Muscle of back (tissue), 3 donors: ENCODE measurements at regions not wholly inside any gene's neighbourhood (a gene's known extent, or its start where the extent isn't known, plus 50 kb on each side); places are given as distances from the start of the nearest gene placed in this dataset.
"Not testable (repeated sequence)": the region's sequence is repeated elsewhere in the genome, so short reads cannot be mapped to it uniquely, and the experiment has no call there.

Experiments
- DNase-seq, 3 donors: peaks; one replicate each; pipeline versions ENCODE4 v3.0.0 to v3.0.0-alpha.2; 2013

DNA sequence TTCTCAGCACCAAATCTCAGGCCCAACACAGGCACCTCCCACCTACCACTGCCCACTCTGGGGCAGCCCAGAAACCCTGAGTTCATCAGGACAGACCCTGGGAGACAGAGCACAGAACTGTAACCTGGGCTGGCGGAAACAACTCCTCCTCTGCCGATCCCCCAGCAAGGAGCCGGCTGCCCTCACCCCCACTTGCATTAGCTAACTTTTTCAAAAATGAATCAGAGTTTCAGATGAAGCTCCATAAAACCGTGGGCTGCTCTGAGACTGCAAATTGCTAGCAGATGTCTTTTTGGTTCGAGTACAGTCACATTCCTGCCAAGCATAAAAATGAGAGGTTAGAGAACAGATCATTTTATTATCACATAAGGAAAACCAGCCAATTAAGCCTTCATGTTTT lies 93.4 kb upstream of the PARD3 start:
- peak; percentile 27 to 76 (median 70) for DNase-seq

DNA sequence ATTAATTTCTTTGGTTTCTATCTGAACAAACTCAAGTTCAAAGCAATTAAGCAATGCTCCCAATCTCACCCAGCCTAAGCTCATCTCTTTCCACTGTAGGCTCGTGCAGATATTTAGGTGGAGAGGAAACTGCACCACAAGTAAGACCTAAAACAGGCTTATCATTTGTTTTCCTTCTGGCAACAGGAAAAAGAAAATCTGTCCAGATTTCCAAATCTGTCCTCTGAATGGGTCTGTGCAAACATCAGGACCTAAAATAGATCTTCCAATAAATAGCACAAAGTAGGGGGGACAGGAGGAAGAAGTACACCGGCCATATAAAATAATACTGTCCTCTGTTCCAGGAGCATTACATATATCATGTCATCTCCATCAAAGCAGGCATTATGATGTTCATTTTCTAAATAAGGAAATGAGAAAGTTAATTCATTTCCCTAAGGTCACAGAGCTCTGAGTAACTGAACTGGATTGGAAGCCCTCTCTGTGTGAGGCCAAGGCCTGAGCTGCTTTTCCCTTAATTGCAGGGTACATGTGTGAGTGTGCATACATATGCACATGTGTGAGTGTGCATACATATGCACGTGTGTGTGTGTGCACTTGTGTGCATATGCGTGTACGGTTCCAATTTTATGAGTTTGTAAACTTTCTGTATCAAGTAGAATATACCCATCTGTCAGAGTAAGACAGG lies 92.8 kb upstream of the PARD3 start:
- peak in 2 of 3 donors; percentile 18 to 51 for DNase-seq

GRCh38 chr10:34906067-34906965 lies 91.2 kb upstream of the PARD3 start:
- DNase-seq: peak; percentile 27 to 79 (median 59)

- no peak for DNase-seq
These were observed 90.3 kb upstream of the PARD3 start for GRCh38 chr10:34905200-34905927.

GRCh38 chr10:34904191-34904590 lies 89.1 kb upstream of the PARD3 start:
- DNase-seq: no peak

DNA sequence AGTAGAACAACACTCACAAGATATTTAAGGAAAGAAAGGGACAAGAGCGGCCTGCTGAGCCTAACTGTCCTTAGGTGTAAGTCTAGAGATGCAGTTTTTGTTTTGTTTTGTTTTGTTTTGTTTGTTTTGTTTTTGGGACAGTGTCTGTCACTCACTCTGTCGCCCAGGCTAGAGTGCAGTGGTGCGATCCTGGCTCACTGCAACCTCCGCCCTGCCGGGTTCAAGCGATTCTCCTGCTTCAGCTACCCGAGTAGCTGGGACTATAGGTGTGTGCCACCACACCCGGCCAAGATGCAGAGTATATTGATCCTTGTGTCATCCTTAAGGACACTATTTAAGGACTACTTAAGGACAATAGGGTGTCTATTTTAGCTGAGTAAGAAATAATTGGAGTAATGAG lies 84.1 kb upstream of the PARD3 start:
- DNase-seq: no peak

- DNase-seq: no peak
These were observed 80.9 kb upstream of the PARD3 start for GRCh38 chr10:34895977-34896376.

DNA sequence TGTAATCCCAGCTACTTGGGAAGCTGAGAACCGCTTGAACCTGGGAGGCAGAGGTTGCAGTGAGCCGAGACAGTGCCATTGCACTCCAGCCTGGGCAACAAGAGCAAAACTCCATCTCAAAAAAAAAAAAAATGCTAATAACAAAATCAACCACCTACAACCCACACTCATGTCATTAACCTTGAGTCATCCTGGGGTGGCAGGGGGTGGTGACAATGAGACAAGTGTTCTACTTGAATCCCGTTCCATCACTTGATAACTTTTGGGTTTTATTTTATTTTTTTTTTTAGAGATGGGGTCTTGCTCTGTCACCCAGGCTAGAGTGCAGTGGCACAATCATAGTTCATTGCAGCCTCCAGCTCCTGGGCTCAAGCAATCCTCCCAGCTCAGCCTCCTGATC lies 80.0 kb upstream of the PARD3 start:
- DNase-seq: not testable (repeated sequence)

- DNase-seq: not testable (repeated sequence)
These were observed 77.4 kb upstream of the PARD3 start for GRCh38 chr10:34892521-34892920.

GRCh38 chr10:34890939-34891338 lies 75.8 kb upstream of the PARD3 start:
- no peak for DNase-seq

- DNase-seq: no peak
These were observed 74.1 kb upstream of the PARD3 start for GRCh38 chr10:34889004-34889869.

DNA sequence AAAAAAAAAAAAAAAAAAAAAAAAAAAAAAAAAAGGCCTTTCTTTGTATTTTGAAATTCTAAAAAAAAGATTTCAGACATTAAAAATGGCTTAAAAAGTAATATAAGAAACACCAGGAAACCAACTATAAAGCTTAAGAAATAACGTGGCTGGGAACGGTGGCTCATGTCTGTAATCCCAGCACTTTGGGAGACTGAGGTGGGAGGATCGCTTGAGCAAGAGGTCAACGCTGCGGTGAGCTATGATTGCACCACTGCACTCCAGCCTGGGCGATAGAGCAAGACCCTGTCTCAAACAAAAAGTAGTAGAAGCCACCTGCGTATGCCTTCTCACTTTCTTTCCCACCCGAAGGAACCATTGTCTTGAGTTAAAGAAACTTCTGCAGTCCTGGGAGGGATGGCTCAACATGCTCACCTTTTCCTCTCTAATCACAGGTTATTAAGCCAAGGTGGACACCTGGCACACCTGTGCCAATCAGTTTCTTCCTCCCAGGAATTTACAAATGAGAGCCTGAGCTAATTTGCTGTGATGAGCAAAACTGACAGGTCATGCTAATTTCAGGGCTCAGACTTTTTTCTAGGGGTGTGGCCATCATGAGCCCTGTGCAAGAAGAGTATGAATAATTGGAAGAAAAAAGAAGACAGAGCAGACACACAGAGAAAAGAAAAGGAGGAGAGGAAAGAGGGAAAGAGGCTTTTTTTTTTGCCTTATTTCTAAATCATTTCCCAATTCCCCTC lies 72.0 kb upstream of the PARD3 start:
- no peak for DNase-seq

DNA sequence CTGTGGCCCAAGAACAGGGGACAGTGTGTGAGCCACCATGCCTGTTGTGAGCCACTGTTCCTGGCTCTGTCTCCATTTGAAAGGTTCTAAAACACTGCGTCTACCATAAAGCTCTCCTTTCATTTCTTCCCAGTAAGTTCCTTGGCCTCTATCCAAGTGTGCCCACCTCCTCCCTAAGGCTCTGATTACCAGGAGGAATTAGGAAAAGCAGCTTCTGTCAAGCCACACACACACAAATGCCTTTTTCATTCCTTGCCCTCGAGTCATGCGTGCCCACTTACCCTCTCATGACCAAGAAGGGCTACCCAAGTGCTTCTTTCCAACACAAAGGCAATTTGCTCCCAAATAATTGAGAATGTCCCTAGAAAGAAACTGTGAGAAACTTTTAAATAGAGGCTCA lies 70.8 kb upstream of the PARD3 start:
- DNase-seq: no peak

DNA sequence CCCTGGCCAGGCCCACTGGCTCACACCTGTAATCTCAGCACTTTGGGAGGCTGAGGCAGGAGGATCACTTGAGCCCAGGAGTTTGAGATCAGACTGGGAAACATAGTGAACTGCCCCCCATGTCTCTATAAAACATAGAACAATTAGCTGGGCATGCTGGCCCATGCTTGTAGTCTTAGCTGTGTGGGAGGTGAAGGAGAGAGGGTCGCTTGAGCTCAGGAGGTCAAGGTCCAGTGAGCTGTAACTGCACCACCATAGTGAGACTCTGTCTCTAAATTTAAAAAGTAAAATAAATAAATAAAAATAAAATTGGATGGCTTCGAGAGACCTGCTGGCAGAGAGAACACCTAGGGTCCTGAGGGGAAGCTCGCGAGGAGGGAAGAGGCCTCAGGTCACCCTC lies 69.9 kb upstream of the PARD3 start:
- no peak for DNase-seq

DNA sequence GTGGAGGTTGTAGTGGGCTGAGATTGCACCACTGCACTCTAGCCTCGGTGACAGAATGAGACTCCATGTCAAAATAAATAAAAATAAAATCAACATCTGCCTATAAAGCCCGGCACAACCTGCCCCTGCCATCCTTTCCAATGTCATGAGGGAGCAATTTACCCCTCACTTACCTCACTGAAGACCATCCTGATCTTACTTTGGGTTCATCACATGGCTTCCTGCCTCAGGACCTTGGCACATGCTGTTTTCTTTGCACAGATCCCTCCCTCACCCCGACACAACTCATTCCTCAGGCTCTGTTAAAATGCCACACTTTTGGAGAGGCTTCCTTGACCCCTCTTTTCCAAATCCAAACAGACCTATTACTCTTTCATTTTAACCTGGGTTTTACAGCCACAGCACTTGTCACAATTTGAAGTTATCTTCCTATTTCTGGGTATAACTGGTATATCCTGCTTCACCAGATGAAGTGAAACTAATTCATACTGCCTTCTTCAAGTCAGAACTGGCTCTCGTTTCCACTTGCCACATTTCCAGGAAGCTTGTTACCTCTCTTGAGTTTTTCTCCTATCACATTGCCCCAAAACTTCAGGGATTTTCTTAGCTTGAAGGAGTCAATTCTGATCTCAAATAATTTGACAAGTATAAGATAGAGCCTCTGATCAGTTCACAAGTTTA lies 69.3 kb upstream of the PARD3 start:
- no peak for DNase-seq

GRCh38 chr10:34880817-34881216 lies 65.7 kb upstream of the PARD3 start:
- DNase-seq: no peak

DNA sequence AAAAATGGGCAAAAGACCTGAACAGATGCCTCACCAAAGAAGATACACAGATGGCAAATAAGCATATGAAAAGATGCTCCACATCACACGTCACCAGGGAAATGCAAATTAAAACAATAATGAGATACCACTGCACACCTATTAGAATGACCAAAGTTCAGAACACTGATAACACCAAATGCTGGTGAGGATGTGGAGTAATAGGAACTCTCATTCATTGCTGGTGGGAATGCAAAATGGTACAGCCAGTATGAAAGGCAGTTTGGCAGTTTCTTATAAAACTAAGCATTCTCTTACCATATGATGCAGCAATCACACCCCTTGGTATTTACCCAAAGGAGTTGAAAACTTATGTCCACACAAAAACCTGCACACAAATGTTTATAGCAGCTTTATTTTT lies 63.6 kb upstream of the PARD3 start:
- not testable (repeated sequence) for DNase-seq

GRCh38 chr10:34875061-34875460 lies 60.0 kb upstream of the PARD3 start:
- no peak for DNase-seq

- no peak for DNase-seq
These were observed 57.7 kb upstream of the PARD3 start for GRCh38 chr10:34872820-34873219.

DNA sequence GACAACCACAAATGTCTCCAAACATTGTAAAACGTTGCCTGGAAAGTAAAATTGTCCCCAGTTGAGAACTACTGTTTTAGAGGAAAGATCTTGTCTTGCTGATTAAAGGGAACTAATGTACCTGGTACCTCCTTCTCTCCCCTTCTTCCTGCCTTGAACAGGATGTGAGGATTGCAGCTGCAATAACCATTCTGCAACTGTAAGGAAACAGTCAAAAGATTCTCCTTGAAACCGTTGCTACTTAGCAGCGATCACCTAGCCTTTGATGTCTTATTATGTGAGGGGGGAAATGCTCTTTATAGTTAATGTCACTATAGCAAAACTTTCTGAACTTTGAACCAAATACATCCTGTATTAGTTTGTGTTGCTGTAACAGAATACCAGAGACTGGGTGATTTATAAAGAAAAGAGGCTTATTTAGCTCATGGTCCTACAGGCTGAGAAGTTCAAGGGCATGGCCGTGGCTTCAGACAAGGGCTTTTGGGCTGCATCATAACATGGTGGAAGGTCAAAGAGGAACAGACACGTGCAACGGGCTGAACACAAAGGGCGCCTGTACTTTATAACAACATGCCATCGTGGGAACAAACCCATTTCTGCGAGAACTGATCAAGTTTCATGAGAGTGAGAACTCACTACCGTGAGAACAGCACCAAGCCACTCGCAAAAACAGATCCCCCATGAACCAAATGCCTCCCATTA lies 54.2 kb upstream of the PARD3 start:
- no peak for DNase-seq
